Fibroblast of peridontal ligament (primary cell): ENCODE measurements at regions not wholly inside any gene's neighbourhood (a gene's known extent, or its start where the extent isn't known, plus 50 kb on each side); places are given as distances from the start of the nearest gene placed in this dataset.
A peak's percentile ranks its signal among the peaks of the same experiment; 100 is the strongest.
"Not testable (repeated sequence)": the region's sequence is repeated elsewhere in the genome, so short reads cannot be mapped to it uniquely, and the experiment has no call there.

Experiments
- DNase-seq: peaks from one replicate; pipeline ENCODE4 v3.0.0-alpha.2; 2010; ENCODE audit errors: extremely low read depth

DNA sequence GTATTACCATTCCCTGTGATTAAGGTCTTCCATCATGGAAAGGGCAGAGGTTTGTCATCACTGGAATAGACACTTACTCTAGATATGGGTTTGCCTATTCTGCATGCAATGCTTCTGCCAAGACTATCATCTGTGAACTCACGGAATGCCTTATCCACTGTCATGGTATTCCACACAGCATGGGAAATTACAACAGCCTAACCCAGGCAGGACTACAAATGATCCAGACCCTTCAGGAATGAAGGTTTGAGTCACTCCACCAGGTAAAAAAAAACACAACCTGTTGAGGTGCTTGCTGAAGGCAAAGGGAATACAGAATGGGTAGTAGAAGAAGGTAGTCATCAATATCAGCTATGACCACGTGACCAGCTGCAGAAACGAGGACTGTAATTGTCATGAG, 89.0 kb upstream of the RANBP6 start:
- not testable (repeated sequence) for DNase-seq

- DNase-seq, result not testable (repeated sequence)
Observed at GRCh38 chr9:6103911-6104310, 88.5 kb upstream of the RANBP6 start.

DNA sequence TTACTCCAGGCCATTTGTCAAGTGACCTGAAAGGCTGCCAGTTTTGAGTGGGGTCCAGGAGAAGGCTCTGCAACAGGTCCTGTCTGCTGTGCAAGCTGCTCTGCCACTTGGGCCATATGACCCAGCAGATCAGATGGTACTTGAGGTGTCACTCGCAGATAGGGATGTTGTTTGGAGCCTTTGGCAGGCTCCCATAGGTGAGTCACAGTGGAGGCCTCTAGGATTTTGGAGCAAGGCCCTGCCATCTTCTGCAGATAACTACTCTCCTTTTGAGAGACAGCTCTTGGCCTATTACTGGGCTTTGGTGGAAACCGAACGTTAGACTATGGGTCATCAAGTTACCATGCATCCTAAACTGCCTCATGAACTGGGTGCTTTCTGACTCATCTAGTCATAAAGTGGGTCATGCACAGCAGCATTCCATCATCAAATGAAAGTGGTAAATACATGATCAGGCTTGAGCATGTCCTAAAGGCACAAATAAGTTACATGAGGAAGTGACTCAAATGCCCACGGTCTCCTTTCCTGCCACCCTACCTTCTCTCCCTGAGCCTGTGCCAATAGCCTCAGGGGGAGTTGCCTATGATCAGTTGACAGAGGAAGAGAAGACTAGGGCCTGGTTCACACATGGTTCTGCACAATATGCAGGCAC, 87.0 kb upstream of the RANBP6 start:
- not testable (repeated sequence) for DNase-seq

DNA sequence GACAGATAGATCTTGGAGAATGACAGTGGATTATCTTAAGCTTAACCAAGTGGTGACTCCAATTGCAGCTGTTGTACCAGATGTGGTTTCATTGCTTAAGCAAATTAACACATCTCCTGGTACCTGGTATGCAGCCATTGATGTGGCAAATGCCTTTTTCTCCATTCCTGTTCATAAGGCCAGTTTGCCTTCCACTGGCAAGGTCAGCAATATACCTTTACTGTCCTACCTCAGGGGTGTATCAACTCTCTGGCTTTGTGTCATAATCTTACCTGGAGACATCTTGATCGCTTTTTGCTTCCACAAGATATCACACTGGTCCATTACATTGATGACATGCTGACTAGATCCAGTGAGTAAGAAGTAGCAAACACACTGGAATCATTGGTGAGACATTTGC, 86.3 kb upstream of the RANBP6 start:
- not testable (repeated sequence) for DNase-seq

GRCh38 chr9:6099346-6099745, 83.9 kb upstream of the RANBP6 start:
- DNase-seq, result not testable (repeated sequence)

GRCh38 chr9:6098431-6098830, 83.0 kb upstream of the RANBP6 start:
- DNase-seq, result no peak

DNA sequence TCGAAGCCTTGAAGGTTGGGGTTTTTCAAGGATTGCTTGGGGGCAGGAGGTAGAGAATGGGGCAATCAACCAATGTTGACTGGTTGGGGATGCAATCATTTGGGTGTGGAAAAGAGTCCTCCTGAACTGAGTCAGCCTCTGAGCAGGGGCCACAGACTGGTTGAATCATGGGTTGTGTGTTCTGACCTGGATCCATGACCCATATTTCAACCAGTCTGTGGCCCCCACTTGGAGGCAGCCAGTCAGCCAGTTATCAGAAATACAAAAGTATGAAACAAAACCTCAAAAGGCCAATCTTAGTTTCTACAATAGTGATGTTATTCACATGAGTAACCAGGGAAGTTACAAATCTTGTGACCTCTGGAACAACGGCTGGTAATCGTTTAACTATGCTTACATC, 81.4 kb upstream of the RANBP6 start:
- DNase-seq, result peak; percentile 68

DNA sequence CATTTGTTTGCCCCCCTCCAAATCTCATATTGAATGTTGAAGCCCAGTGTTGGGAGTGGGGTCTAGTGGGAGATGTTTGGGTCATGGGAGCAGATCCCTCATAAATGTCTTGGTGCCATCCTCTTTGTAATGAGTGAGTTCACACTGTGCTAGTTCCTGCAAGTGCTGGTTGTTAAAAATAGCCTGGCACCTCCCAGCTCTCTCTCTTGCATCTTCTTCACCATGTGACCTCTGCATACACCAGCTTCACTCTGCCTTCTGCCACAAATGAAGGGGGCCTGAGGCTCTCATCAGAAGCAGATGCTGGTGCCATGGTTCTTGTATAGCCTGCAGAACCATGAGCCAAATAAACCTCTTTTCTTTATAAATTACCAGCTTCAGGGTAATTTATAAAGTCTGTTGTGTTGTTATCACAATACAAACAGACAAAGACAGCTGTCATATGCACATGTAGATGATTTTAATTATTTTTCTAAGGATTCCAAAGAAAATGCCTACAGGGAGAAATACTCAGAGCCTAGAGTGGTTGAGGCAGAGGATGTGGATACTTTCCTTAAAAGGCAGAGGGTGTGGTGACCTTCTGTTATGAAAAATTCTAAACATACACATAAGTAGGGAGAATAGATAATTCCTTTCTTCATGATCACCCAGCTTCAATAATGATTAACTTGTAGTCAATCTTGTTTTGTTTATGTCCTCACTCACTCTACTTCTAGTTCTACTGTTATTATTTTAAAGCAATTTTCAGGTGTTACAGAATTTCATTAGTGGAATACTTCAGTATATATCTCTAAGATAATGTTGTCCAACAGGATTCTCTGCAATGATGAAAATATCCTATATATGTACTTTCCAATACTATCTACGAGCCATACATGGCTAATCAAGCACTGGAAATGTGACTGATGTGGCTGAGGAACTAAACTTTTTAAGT, 75.1 kb upstream of the RANBP6 start:
- no peak for DNase-seq

DNA sequence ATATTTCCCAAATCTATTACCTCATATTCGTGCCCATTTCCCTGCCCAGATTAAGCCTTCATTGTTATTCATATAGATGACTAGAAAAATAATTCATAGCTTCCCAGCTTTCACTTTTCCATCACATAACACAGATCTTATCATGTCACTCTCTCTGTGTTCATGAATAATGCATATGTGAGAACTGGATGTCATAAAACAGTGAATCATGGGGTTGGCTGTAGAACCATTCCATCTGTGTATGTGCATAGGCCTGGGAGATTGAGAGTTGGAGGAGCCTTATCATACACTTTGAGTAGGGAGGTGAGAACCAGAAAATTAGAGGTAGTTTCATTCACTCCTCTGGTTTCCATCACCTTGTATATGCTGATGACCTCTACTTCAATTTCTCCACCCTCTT, 73.9 kb upstream of the RANBP6 start:
- DNase-seq, result no peak

- DNase-seq, result no peak
Observed at GRCh38 chr9:6086006-6086655, 70.7 kb upstream of the RANBP6 start.

GRCh38 chr9:6080154-6080716, 64.8 kb upstream of the RANBP6 start:
- DNase-seq, result peak; percentile 88

DNA sequence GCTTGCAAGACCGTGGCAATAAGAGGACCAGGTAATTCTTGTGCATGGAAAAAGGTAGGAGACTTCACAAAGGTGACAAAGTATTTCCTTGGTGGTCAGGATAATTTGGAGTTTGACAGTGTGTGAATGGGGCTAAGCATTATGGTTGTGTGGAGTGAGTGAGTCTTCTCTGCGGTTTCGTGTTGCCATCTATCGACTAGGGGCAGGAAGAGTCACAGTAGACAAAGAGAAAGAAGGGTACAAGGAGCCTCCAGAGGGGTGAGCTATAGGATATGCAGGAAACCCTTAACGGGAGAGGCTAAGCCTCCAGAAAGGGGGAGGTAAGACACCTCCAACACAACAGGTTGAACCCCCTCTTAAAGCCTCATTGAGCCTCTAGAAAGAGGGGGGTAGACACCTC, 64.0 kb upstream of the RANBP6 start:
- no peak for DNase-seq

- no peak for DNase-seq
Observed at GRCh38 chr9:6078382-6079105, 63.1 kb upstream of the RANBP6 start.

- no peak for DNase-seq
Observed at GRCh38 chr9:6076851-6077250, 61.4 kb upstream of the RANBP6 start.

GRCh38 chr9:6073731-6074130, 58.3 kb upstream of the RANBP6 start:
- peak; percentile 18 for DNase-seq

DNA sequence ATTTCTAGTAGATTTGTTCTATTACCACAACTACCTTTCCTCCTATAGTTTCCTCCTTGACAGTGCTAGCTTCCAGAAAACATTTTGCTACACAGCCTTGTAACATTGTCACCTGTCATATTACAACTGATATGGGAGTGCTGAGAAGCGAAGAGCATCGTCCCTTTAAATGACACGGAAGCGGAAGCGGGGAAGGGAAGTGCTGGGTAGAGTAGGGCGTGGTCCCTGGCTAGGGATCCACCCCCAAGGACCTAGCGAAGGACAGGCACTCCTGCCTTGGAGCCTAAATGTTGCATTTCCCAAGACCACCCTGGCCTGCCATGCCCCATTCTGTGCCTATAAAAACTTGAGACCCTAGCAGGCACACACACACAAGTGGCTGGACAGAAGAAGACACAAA, 57.4 kb upstream of the RANBP6 start:
- no peak for DNase-seq

DNA sequence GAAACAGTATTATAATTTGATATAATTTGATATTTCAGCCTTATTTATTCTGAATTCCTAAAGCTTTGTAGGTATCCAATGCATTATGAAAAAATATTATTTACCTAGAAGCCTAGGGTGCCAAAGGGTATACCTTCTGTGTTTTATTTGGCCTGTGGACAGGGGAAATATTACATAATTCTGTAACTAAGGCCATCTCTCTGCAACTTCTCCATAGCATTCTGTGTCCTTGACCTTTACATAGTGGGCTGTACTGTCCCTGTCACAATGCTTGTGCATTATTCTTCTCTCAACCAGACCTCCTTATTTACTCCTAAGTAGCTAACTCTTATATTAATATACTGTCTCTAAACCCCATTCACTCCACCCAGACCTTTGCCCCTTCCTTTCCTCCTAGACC, 57.0 kb upstream of the RANBP6 start:
- DNase-seq, result no peak

GRCh38 chr9:6068983-6069382, 53.6 kb upstream of the RANBP6 start:
- no peak for DNase-seq

DNA sequence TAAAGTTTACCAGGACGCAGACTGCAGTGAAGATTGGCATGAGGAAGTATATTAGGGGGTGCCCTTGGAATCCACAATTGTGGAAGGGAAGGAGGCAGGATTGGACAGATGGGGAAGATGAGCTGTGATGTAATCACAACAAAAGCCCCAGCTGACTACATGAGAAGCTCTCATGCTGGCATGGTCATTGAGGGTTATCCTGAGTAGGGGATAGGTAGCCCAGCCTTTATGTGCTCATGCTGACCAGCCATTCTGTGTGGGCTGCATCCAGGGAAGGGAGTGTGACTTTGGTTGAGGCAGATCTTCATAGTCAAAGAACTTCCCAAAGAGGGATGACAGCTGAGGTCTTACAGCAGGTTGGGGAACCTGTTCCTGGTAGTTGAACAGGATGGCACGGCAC, 52.0 kb upstream of the RANBP6 start:
- DNase-seq, result no peak
